Keratinocyte (primary cell): ENCODE measurements at regions not wholly inside any gene's neighbourhood (a gene's known extent, or its start where the extent isn't known, plus 50 kb on each side); places are given as distances from the start of the nearest gene placed in this dataset.

Experiments used
- CTCF ChIP-seq, 3 experiments: IDR thresholded peaks in 1 of 3; conservative IDR thresholded peaks in 1 of 3; optimal IDR thresholded peaks in 1 of 3; 2 replicates in 2 of 3; 3 replicates in 1 of 3; pipeline versions ENCODE3 to v1.5.1; 2011; ENCODE audit warnings: low read length in 3 of 3, mild to moderate bottlenecking in 3 of 3, moderate library complexity in 2 of 3, control low read depth in 1 of 3, inconsistent platforms in 1 of 3; ENCODE audit not compliant: insufficient read depth in 2 of 3; ENCODE audit errors: extremely low read depth in 1 of 3
- EZH2 ChIP-seq: IDR thresholded peaks from one replicate; pipeline ENCODE4 v1.6.1; 2012; ENCODE audit warnings: inconsistent platforms, mild to moderate bottlenecking, low read length, moderate library complexity

DNA sequence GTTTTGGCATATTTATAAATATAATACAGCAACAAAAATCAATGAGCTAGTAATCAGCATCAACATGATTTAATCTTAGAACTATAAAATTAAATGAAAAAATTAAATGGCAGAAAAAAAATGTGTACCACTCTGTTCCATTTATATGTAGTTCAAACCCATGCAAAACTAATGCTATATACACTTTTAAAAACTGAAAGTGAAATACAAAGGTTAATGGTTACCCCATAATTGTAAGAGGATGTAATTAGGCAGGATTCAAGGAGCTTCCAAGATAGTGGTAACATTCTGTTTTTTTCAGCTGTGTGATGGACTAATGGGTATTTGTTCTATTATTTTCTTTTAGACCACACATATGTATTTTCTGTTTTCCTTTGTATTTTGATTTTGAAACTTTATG lies 492.1 kb downstream of the UTRN start:
- TF ChIP-seq EZH2 = no peak
- TF ChIP-seq CTCF (optimal IDR thresholded peaks at IDR 0.05 in 1 of 3, IDR thresholded peaks at IDR 0.05 in 1 of 3, conservative IDR thresholded peaks at IDR 0.05 in 1 of 3; ENCODE audit: extremely low read depth in 1 of 3, insufficient read depth in 2 of 3, low read length in 3 of 3) = no peak
